Testis (tissue), 2 donors: ENCODE measurements at regions not wholly inside any gene's neighbourhood (a gene's known extent, or its start where the extent isn't known, plus 50 kb on each side); places are given as distances from the start of the nearest gene placed in this dataset.

Experiments used
- DNase-seq: peaks from one replicate; pipeline ENCODE4 v3.0.0-alpha.2; 2019
- H3K27ac ChIP-seq, 2 donors: fragments of 200-600 bp; sonication (generic); one replicate each; pipeline ENCODE4 v1.5.1; 2019
- H3K27me3 ChIP-seq: fragments of 200-600 bp; sonication (generic); one replicate; pipeline ENCODE4 v1.5.1; 2019
- H3K36me3 ChIP-seq: fragments of 200-600 bp; sonication (generic); one replicate; pipeline ENCODE4 v1.5.1; 2017; ENCODE audit warnings: low read depth; ENCODE audit errors: missing control alignments
- H3K4me1 ChIP-seq: fragments of 200-600 bp; sonication (generic); one replicate; pipeline ENCODE4 v1.5.1; 2019
- H3K4me3 ChIP-seq, 2 donors: fragments of 200-600 bp; sonication (generic); one replicate each; pipeline ENCODE4 v1.5.1; 2017 to 2019
- H3K9me3 ChIP-seq: fragments of 200-600 bp; sonication (generic); one replicate; pipeline ENCODE4 v1.5.1; 2017
- CTCF ChIP-seq, 3 experiments: fragments of 450-650 bp in 2 of 3; fragments of 200-600 bp in 1 of 3; sonication (generic) in 1 of 3; IDR thresholded peaks; one replicate each; pipeline ENCODE4 v1.5.1; 2016 to 2019; ENCODE audit warnings: antibody characterized with exemption in 3 of 3, mild to moderate bottlenecking in 2 of 3, moderate library complexity in 1 of 3
- POLR2A ChIP-seq: fragments of 450-650 bp; IDR thresholded peaks from one replicate; pipeline ENCODE4 v1.6.1; 2017; ENCODE audit warnings: antibody characterized with exemption, mild to moderate bottlenecking, moderate library complexity
- WGBS, 2 donors: methylation state at CpG; one replicate each; pipeline ENCODE4 v1.1.5; 2018; 5-methylcytosine and 5-hydroxymethylcytosine counted together
- intact Hi-C: fragments of 100-400 bp; cut with DNase I; formaldehyde crosslinking; loops from one replicate; pipeline ENCODE4 v1.15.1; 2023; ENCODE audit warnings: low total_unique reads

GRCh38 chr20:60424267-60424902, 466.2 kb downstream of the CDH26 start:
- Histone ChIP-seq H3K4me3 (no peak overlapping the region), H3K27me3 (no peaks in the 10 kb centered on the region), H3K9me3 (no peaks in the 10 kb centered on the region), H3K4me1 (no peaks in the 10 kb centered on the region), H3K27ac (no peak overlapping the region), H3K36me3 (no peaks in the 10 kb centered on the region)
- no peak for DNase-seq
- TF ChIP-seq CTCF (IDR thresholded peaks at IDR 0.05) (no peak), POLR2A (no peak)
- 62 to 66% methylated on average over 4 of the region's 4 CpGs for WGBS, 2 donors
- intact Hi-C loops, result no loop called here

- H3K27me3 ChIP-seq, result no peaks in the 10 kb centered on the region
- 91 to 96% methylated on average over 6 of the region's 6 CpGs for WGBS, 2 donors
- no peak for DNase-seq
- no peak overlapping the region for H3K27ac ChIP-seq
- H3K4me3 ChIP-seq, result no peak overlapping the region
- no peaks in the 10 kb centered on the region for H3K36me3 ChIP-seq
- no peaks in the 10 kb centered on the region for H3K4me1 ChIP-seq
- TF ChIP-seq CTCF (IDR thresholded peaks at IDR 0.05), result no peak
- no peak for TF ChIP-seq POLR2A
- H3K9me3 ChIP-seq, result no peaks in the 10 kb centered on the region
- intact Hi-C loops, result no loop called here
Observed at GRCh38 chr20:60427516-60427915, 469.3 kb downstream of the CDH26 start.

GRCh38 chr20:60428651-60429050, 470.4 kb downstream of the CDH26 start:
- no peak overlapping the region for H3K4me3 ChIP-seq
- WGBS, 2 donors, result 72 to 77% methylated on average over 1 to 2 of the region's 2 CpGs
- no peaks in the 10 kb centered on the region for H3K36me3 ChIP-seq
- H3K4me1 ChIP-seq, result no peaks in the 10 kb centered on the region
- intact Hi-C loops, result no loop called here
- DNase-seq, result no peak
- no peak overlapping the region for H3K27ac ChIP-seq
- TF ChIP-seq CTCF (IDR thresholded peaks at IDR 0.05), result no peak
- no peak for TF ChIP-seq POLR2A
- H3K9me3 ChIP-seq, result no peaks in the 10 kb centered on the region
- no peaks in the 10 kb centered on the region for H3K27me3 ChIP-seq

GRCh38 chr20:60430516-60431001, 472.3 kb downstream of the CDH26 start:
- TF ChIP-seq CTCF (IDR thresholded peaks at IDR 0.05) (no peak), POLR2A (no peak)
- 93 to 97% methylated on average over 14 of the region's 14 CpGs for WGBS, 2 donors
- Histone ChIP-seq H3K4me1 (peaks cover 3% of the 10 kb centered on the region), H3K4me3 (no peak overlapping the region), H3K27ac (no peak overlapping the region), H3K27me3 (no peaks in the 10 kb centered on the region), H3K9me3 (no peaks in the 10 kb centered on the region), H3K36me3 (no peaks in the 10 kb centered on the region)
- DNase-seq, result no peak
- intact Hi-C loops, result no loop called here

GRCh38 chr20:60431349-60431748, 473.1 kb downstream of the CDH26 start:
- no peak overlapping the region for H3K4me3 ChIP-seq
- no peaks in the 10 kb centered on the region for H3K27me3 ChIP-seq
- intact Hi-C loops, result no loop called here
- 74 to 82% methylated on average over 5 of the region's 5 CpGs for WGBS, 2 donors
- TF ChIP-seq CTCF (IDR thresholded peaks at IDR 0.05) (no peak), POLR2A (no peak)
- H3K36me3 ChIP-seq, result no peaks in the 10 kb centered on the region
- H3K4me1 ChIP-seq, result peaks cover 7% of the 10 kb centered on the region
- H3K9me3 ChIP-seq, result no peaks in the 10 kb centered on the region
- DNase-seq, result no peak
- no peak overlapping the region for H3K27ac ChIP-seq
